ENCODE measurements at regions not wholly inside any gene's neighbourhood (a gene's known extent, or its start where the extent isn't known, plus 50 kb on each side); places are given as distances from the start of the nearest gene placed in this dataset.

- DNase-seq (ENCODE audit: low spot score) = no peak
These were observed 66.0 kb upstream of the DSEL start for GRCh38 chr18:67582488-67582887.

- DNase-seq (ENCODE audit: low spot score) = no peak
These were observed 64.7 kb upstream of the DSEL start for GRCh38 chr18:67581178-67581577.

- no peak for DNase-seq (ENCODE audit: low spot score)
These were observed 60.9 kb upstream of the DSEL start for GRCh38 chr18:67577386-67577785.

- no peak for DNase-seq (ENCODE audit: low spot score)
These were observed 58.2 kb upstream of the DSEL start for GRCh38 chr18:67574749-67575148.

GRCh38 chr18:67568166-67568565, 51.6 kb upstream of the DSEL start:
- DNase-seq (ENCODE audit: low spot score) = no peak
